Hepatocyte (in vitro differentiated cells): ENCODE measurements at regions not wholly inside any gene's neighbourhood (a gene's known extent, or its start where the extent isn't known, plus 50 kb on each side); places are given as distances from the start of the nearest gene placed in this dataset.
"Not testable (repeated sequence)": the region's sequence is repeated elsewhere in the genome, so short reads cannot be mapped to it uniquely, and the experiment has no call there.

Experiments
- DNase-seq: peaks from one replicate; pipeline ENCODE4 v3.0.0-alpha.2; 2016; ENCODE audit warnings: low spot score
- H2AFZ ChIP-seq: fragments of 200-600 bp; sonication (generic); 2 replicates; pipeline ENCODE4 v1.6.0; 2016; ENCODE audit warnings: antibody characterized with exemption, mild to moderate bottlenecking
- H3K27ac ChIP-seq: fragments of 200-600 bp; sonication (generic); 2 replicates; pipeline ENCODE4 v1.5.1; 2016; ENCODE audit warnings: mild to moderate bottlenecking
- H3K27me3 ChIP-seq: fragments of 200-600 bp; sonication (generic); 2 replicates; pipeline ENCODE4 v1.6.1; 2016
- H3K36me3 ChIP-seq: fragments of 200-600 bp; sonication (generic); replicated peaks from 2 replicates; pipeline ENCODE4 v1.5.1; 2016; ENCODE audit warnings: low read depth; ENCODE audit not compliant: insufficient read depth
- H3K4me1 ChIP-seq: fragments of 200-600 bp; sonication (generic); 2 replicates; pipeline ENCODE4 v1.5.1; 2016; ENCODE audit warnings: mild to moderate bottlenecking, moderate library complexity; ENCODE audit not compliant: insufficient read depth
- H3K4me2 ChIP-seq: fragments of 200-600 bp; sonication (generic); 2 replicates; pipeline ENCODE4 v1.6.0; 2016
- H3K4me3 ChIP-seq: fragments of 200-600 bp; sonication (generic); 2 replicates; pipeline ENCODE4 v1.5.1; 2016; ENCODE audit warnings: mild to moderate bottlenecking
- H3K79me2 ChIP-seq: fragments of 200-600 bp; sonication (generic); 2 replicates; pipeline ENCODE4 v1.6.0; 2017; ENCODE audit warnings: mild to moderate bottlenecking
- H3K9me2 ChIP-seq: fragments of 200-600 bp; sonication (generic); replicated peaks from 2 replicates; pipeline ENCODE4 v1.6.0; 2017; ENCODE audit warnings: mild to moderate bottlenecking; ENCODE audit not compliant: insufficient read depth
- H3K9me3 ChIP-seq: fragments of 200-600 bp; sonication (generic); 2 replicates; pipeline ENCODE4 v1.5.1; 2016; ENCODE audit warnings: low read depth, mild to moderate bottlenecking
- H4K20me1 ChIP-seq: fragments of 200-600 bp; sonication (generic); 2 replicates; pipeline ENCODE4 v1.6.0; 2016; ENCODE audit warnings: mild to moderate bottlenecking; ENCODE audit not compliant: insufficient read depth, poor library complexity, severe bottlenecking
- EZH2 ChIP-seq: fragments of 200-600 bp; sonication (generic); IDR thresholded peaks from 2 replicates; pipeline ENCODE4 v1.6.1; 2016; ENCODE audit warnings: antibody characterized with exemption, mild to moderate bottlenecking, borderline replicate concordance
- EZH2phosphoT487 ChIP-seq: fragments of 200-600 bp; sonication (generic); IDR thresholded peaks from one replicate; pipeline ENCODE4 v1.6.1; 2018; ENCODE audit warnings: antibody characterized with exemption, mild to moderate bottlenecking, low read depth, moderate library complexity; ENCODE audit not compliant: unreplicated experiment, severe bottlenecking
- WGBS: methylation state at CpG from one replicate; pipeline ENCODE4 v1.1.6; 2016; ENCODE audit warnings: low lambda C conversion rate; ENCODE audit errors: missing lambda C conversion rate; 5-methylcytosine and 5-hydroxymethylcytosine counted together
- TF ChIP-seq, protein P1 (sequence below): fragments of 200-600 bp; sonication (generic); IDR thresholded peaks from 2 replicates; pipeline ENCODE4 v1.5.1; 2016; ENCODE audit warnings: antibody characterized with exemption, mild to moderate bottlenecking; ENCODE audit not compliant: poor library complexity

DNA sequence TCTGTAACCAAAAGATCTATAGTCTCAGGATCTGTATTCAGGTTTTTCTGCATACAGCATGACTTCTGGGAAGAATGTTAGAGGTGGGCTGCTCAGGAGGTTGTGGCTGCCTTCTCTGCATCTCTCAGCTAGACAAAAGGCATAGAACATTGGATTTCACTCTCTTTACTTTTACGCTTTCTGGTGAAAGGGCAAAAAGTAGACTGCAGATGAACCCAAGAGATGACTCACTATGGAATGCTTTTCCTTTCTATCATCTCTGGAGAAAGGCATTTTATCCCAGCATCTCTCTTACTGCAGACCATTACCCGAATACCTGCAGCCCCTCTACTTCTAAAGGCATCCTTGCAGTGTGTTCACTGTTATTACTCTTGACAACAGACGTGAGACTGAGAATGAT lies 222.2 kb downstream of the WNT5A start:
- H3K9me2 ChIP-seq, result no peaks in the 10 kb centered on the region
- no peaks in the 10 kb centered on the region for H3K4me1 ChIP-seq
- H3K36me3 ChIP-seq, result no peaks in the 10 kb centered on the region
- H3K4me3 ChIP-seq, result no peak overlapping the region
- WGBS, result 75% methylated on average over 3 of the region's 3 CpGs
- DNase-seq, result no peak
- H4K20me1 ChIP-seq, result no peaks in the 10 kb centered on the region
- H3K4me2 ChIP-seq, result no peak overlapping the region
- no peaks in the 10 kb centered on the region for H3K27me3 ChIP-seq
- no peak overlapping the region for H3K27ac ChIP-seq
- TF ChIP-seq, protein P1, sequence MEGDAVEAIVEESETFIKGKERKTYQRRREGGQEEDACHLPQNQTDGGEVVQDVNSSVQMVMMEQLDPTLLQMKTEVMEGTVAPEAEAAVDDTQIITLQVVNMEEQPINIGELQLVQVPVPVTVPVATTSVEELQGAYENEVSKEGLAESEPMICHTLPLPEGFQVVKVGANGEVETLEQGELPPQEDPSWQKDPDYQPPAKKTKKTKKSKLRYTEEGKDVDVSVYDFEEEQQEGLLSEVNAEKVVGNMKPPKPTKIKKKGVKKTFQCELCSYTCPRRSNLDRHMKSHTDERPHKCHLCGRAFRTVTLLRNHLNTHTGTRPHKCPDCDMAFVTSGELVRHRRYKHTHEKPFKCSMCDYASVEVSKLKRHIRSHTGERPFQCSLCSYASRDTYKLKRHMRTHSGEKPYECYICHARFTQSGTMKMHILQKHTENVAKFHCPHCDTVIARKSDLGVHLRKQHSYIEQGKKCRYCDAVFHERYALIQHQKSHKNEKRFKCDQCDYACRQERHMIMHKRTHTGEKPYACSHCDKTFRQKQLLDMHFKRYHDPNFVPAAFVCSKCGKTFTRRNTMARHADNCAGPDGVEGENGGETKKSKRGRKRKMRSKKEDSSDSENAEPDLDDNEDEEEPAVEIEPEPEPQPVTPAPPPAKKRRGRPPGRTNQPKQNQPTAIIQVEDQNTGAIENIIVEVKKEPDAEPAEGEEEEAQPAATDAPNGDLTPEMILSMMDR, result no peak
- TF ChIP-seq EZH2 (no peak), EZH2phosphoT487 (no peak)
- H2AFZ ChIP-seq, result no peak overlapping the region
- no peaks in the 10 kb centered on the region for H3K79me2 ChIP-seq
- H3K9me3 ChIP-seq, result no peaks in the 10 kb centered on the region

DNA sequence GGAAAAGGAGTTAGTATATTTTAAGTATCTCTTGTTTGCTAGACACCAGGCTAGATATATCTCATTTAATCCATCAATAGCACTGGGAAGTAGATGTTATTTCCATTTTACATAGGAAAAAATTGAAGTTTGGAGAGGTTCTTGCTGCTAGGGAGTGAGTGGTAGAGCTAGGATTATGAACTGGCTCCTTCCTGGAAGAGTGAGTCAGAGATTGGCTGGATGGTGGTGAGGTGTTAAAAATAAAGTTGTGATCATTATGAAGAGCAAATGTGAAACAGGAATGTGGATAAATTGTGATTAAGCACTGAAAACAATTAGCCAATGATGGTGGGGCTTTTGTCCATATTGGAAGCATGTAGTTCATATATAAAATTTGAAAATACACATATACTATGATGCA lies 234.2 kb downstream of the WNT5A start:
- Histone ChIP-seq H2AFZ (no peak overlapping the region), H3K79me2 (no peaks in the 10 kb centered on the region), H4K20me1 (no peaks in the 10 kb centered on the region), H3K4me3 (no peak overlapping the region), H3K27ac (no peak overlapping the region), H3K27me3 (no peaks in the 10 kb centered on the region), H3K9me2 (no peaks in the 10 kb centered on the region), H3K4me1 (no peaks in the 10 kb centered on the region), H3K36me3 (no peaks in the 10 kb centered on the region), H3K9me3 (no peaks in the 10 kb centered on the region), H3K4me2 (no peak overlapping the region)
- no peak for DNase-seq
- TF ChIP-seq EZH2phosphoT487 (no peak), EZH2 (no peak)
- TF ChIP-seq, protein P1, result no peak

- H3K4me3 ChIP-seq, H3K27ac ChIP-seq, H3K9me3 ChIP-seq, H3K4me2 ChIP-seq, H3K27me3 ChIP-seq, H3K79me2 ChIP-seq, H4K20me1 ChIP-seq, H3K9me2 ChIP-seq, DNase-seq, H3K4me1 ChIP-seq, H2AFZ ChIP-seq, H3K36me3 ChIP-seq: not testable (repeated sequence)
- 92% methylated on average over 6 of the region's 6 CpGs for WGBS
Measured at GRCh38 chr3:55249156-55249555, 237.9 kb downstream of the WNT5A start.

DNA sequence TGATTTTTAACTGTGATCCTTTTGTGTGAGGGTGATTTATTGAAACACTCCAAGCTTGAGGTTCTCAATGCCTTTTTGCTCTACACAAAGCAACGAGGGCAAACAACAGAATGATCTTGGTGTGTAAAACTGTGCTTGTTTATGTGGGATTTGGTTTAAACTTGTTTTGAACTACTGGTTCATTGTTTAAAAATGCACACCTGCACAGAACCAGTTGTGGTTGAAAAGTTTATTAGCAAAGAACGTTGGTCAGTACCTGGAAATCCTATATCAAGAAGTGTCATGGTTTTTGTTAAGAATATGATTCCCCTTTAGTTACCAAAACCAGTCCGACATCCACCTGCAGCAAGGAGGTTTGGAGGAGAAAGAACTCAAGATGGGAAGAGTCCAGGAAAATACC lies 239.4 kb downstream of the WNT5A start:
- peaks cover 17% of the 10 kb centered on the region for H3K4me1 ChIP-seq
- peaks cover 3% of the 10 kb centered on the region for H3K27me3 ChIP-seq
- H3K4me3 ChIP-seq, result no peak overlapping the region
- WGBS, result 54% methylated on average over 3 of the region's 3 CpGs
- H3K4me2 ChIP-seq, result no peak overlapping the region
- DNase-seq, result no peak
- no peaks in the 10 kb centered on the region for H3K79me2 ChIP-seq
- no peaks in the 10 kb centered on the region for H4K20me1 ChIP-seq
- H3K9me3 ChIP-seq, result no peaks in the 10 kb centered on the region
- no peak overlapping the region for H2AFZ ChIP-seq
- TF ChIP-seq, protein P1, result no peak
- TF ChIP-seq EZH2, result no peak
- TF ChIP-seq EZH2phosphoT487, result no peak
- no peak overlapping the region for H3K27ac ChIP-seq
- no peaks in the 10 kb centered on the region for H3K36me3 ChIP-seq
- no peaks in the 10 kb centered on the region for H3K9me2 ChIP-seq
